Lower lobe of right lung (tissue), 2 donors: ENCODE measurements at regions not wholly inside any gene's neighbourhood (a gene's known extent, or its start where the extent isn't known, plus 50 kb on each side); places are given as distances from the start of the nearest gene placed in this dataset.

ENCODE experiments used
- ATAC-seq, 2 donors: fragments of 200-7000 bp; cut with Tn5 transposase; one replicate each; pipeline ENCODE4 v1.9.1; 2020 to 2022; ENCODE audit warnings: mild to moderate bottlenecking in 2 of 2, moderate library complexity in 2 of 2
- DNase-seq: peaks from one replicate; pipeline ENCODE4 v3.0.0-alpha.2; 2020
- H3K27ac ChIP-seq: fragments of 200-600 bp; one replicate; pipeline ENCODE4 v1.8.0; 2022
- H3K27me3 ChIP-seq: fragments of 200-600 bp; one replicate; pipeline ENCODE4 v1.8.0; 2022; ENCODE audit warnings: low read depth
- H3K36me3 ChIP-seq: fragments of 200-600 bp; one replicate; pipeline ENCODE4 v1.8.0; 2022; ENCODE audit warnings: mild to moderate bottlenecking
- H3K4me1 ChIP-seq: fragments of 200-600 bp; one replicate; pipeline ENCODE4 v1.8.0; 2022
- H3K4me3 ChIP-seq: fragments of 200-600 bp; one replicate; pipeline ENCODE4 v1.8.0; 2022; ENCODE audit warnings: mild to moderate bottlenecking
- H3K9me3 ChIP-seq: fragments of 200-600 bp; one replicate; pipeline ENCODE4 v1.8.0; 2022
- intact Hi-C: fragments of 100-400 bp; cut with DNase I; formaldehyde crosslinking; loops from one replicate; pipeline ENCODE4 v1.11.0; 2022
- TF ChIP-seq, protein P1 (sequence below): fragments of 200-600 bp; IDR thresholded peaks from one replicate; pipeline ENCODE4 v1.8.0; 2022; ENCODE audit warnings: antibody characterized with exemption, mild to moderate bottlenecking
- donor health status: DM: no; HTN: yes; CAD: no; lungs with severe emphysema.

DNA sequence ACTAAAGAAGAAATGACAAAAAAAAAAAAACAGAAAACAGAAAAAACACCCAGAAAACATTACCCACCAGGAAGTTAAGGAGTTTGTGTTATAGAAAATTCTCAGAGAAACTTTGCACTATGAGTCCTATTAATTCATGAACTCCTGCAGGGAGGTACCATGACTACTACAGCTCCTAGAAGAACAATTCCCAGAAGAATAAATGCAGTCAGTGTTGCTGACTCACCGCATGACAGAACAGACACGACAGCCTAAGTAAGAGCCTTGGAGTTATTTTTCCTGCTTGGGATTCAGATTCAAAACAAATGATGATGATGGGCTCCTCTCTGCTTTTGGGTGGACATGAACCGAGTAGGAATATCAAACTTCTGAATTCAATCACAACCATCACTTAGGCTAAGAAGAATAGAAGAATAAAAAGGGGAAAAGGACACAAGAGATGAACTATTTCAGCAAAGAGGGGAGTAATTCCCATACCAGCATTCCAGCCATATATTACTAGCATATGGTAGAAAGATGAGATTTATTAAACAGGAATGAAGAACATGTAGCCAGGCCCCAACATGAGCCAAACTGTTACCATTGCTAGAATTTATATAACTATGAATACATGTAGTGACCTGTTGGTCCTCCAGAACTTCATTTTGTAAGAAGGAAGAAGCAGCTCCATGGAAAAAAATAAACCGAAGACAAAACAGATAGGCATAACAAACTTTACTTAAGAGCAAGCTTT lies 209.6 kb upstream of the PDE4D start:
- intact Hi-C loops, result no loop called here
- Histone ChIP-seq H3K27me3 (no peaks in the 10 kb centered on the region), H3K9me3 (no peaks in the 10 kb centered on the region), H3K4me3 (no peak overlapping the region), H3K27ac (no peak overlapping the region), H3K36me3 (no peaks in the 10 kb centered on the region), H3K4me1 (no peaks in the 10 kb centered on the region)
- ATAC-seq (no peak), DNase-seq (no peak)
- TF ChIP-seq, protein P1, sequence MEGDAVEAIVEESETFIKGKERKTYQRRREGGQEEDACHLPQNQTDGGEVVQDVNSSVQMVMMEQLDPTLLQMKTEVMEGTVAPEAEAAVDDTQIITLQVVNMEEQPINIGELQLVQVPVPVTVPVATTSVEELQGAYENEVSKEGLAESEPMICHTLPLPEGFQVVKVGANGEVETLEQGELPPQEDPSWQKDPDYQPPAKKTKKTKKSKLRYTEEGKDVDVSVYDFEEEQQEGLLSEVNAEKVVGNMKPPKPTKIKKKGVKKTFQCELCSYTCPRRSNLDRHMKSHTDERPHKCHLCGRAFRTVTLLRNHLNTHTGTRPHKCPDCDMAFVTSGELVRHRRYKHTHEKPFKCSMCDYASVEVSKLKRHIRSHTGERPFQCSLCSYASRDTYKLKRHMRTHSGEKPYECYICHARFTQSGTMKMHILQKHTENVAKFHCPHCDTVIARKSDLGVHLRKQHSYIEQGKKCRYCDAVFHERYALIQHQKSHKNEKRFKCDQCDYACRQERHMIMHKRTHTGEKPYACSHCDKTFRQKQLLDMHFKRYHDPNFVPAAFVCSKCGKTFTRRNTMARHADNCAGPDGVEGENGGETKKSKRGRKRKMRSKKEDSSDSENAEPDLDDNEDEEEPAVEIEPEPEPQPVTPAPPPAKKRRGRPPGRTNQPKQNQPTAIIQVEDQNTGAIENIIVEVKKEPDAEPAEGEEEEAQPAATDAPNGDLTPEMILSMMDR, result no peak

DNA sequence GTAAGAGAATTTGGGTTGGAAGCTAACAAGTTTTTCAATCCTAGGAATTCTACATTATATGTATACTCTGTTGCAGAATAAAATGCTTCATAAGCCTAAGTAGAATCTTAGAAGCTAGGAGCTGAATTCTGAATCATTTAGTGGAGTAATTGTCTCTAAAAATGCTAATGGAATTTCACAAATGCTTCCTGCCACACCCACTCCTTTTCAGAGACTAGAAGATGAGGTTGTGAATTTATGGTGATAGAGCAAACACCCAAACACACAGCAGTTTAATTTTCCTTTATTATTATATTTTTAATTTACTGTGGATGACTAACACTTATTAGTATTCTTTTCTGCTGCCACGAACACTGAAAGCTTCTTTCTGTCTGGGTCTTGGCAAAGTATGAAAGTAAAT lies 208.0 kb upstream of the PDE4D start:
- ATAC-seq, result no peak

DNA sequence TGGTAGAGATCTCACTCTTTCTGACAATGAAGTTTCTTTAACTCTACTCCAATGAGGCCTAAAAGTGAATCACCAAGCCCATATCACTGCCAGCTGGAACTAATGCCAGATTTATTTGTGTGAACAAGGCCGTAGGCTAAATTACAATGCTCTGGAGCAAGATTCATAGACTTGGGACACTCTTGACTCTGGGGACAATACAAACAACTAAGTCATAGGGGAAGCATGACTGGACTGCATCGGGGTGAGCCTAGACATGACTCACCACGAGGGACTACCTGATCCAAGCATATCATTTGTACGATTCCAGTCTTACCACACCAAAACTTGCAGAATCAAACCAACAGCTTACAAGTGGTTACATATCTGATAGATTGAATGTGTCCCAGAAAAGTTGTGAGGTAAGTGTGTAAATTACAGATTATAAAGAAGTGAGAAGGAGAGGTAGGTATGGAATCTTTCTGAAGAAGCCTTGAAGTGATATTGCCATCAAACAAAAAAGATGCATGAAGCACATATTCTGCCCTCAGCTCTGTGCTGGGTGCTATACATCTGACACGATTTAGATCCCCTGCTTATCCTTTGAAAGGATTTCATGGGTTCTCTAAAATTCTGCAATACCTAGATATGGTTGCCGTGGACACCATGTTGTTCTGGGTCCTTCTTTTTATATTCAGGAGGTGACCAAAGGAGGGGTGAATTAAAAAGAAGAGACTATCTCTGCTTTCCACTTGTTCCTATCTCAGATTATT lies 199.3 kb upstream of the PDE4D start:
- no peak for ATAC-seq

More for the DNA sequence above, 208.0 kb upstream of the PDE4D start:
- Histone ChIP-seq H3K4me3 (no peak overlapping the region), H3K9me3 (no peaks in the 10 kb centered on the region), H3K27ac (no peak overlapping the region), H3K27me3 (no peaks in the 10 kb centered on the region), H3K4me1 (no peaks in the 10 kb centered on the region), H3K36me3 (no peaks in the 10 kb centered on the region)
- TF ChIP-seq, protein P1, result no peak
- intact Hi-C loops, result no loop called here
- DNase-seq, result no peak

DNA sequence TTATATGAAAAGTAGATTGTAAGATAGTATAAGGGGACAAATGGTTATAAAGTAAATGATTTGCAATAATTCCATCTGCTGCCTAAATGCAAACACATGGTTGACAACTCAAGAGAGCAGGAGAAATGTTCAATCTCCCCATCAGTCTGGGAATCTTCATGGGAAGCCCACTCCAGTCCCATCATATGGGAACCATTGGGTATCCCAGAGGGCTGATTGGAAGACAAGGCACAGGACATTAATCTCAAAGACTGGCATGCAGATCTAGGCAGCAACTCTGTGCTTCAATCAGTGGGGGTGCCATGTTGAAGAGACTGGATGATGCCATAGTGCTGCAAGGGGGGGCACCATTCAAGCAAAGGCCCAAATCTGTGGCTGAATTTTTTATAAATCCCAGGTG lies 193.1 kb upstream of the PDE4D start:
- Histone ChIP-seq H3K4me1 (no peaks in the 10 kb centered on the region), H3K9me3 (peaks cover 5% of the 10 kb centered on the region), H3K36me3 (no peaks in the 10 kb centered on the region), H3K4me3 (no peak overlapping the region), H3K27me3 (no peaks in the 10 kb centered on the region), H3K27ac (no peak overlapping the region)
- DNase-seq (no peak), ATAC-seq (no peak)
- intact Hi-C loops, result no loop called here
- TF ChIP-seq, protein P1, result no peak

More for the DNA sequence above, 199.3 kb upstream of the PDE4D start:
- H3K4me1 ChIP-seq, result no peaks in the 10 kb centered on the region
- H3K27me3 ChIP-seq, result no peaks in the 10 kb centered on the region
- intact Hi-C loops, result no loop called here
- peaks cover 4% of the 10 kb centered on the region for H3K9me3 ChIP-seq
- H3K4me3 ChIP-seq, result no peak overlapping the region
- TF ChIP-seq, protein P1, result no peak
- H3K27ac ChIP-seq, result no peak overlapping the region
- H3K36me3 ChIP-seq, result no peaks in the 10 kb centered on the region
- no peak for DNase-seq

DNA sequence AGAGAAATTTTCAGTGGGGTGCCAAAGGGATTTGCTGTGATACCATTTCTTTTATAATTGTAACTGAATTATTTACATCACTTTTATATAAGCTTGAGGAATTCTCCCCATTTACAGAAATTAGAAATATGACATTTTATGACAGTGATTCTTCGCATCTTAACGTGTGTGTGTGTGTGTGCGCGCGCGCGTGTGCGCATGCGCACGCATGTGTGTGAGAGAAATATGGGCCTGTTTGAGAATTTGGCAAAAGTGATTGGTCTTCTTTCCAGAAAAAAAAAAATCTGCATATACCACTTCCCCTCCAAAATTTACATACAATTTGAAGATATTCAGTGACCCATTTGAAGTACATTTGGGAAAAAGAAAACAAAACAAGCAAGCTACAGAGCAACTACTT lies 190.7 kb upstream of the PDE4D start:
- H3K36me3 ChIP-seq, result no peaks in the 10 kb centered on the region

More for the DNA sequence above, 190.7 kb upstream of the PDE4D start:
- H3K9me3 ChIP-seq, result peaks cover 5% of the 10 kb centered on the region
- DNase-seq (no peak), ATAC-seq (no peak)
- no peaks in the 10 kb centered on the region for H3K27me3 ChIP-seq
- intact Hi-C loops, result no loop called here
- TF ChIP-seq, protein P1, result no peak
- no peak overlapping the region for H3K27ac ChIP-seq
- no peak overlapping the region for H3K4me3 ChIP-seq
- H3K4me1 ChIP-seq, result no peaks in the 10 kb centered on the region
